ENCODE measurements at regions not wholly inside any gene's neighbourhood (a gene's known extent, or its start where the extent isn't known, plus 50 kb on each side); places are given as distances from the start of the nearest gene placed in this dataset.

DNA sequence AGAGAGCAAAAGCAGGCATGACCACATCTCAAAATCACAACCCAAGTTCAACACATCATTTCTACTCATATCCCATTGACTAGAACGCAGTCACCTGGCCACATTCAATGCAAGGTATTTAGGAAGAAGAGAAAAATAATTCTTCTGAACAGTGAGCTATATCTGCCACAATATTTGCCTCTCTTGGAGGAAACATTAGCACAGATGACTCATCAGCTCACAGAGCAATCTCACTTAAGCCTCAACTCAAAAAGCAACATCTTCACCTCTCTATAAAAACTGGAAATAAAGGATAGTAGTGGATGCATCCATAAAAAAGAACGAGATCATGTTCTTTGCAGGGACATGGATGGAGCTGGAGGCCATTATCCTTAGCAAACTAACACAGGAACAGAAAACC lies 143.9 kb upstream of the FMN2 start:
- Mint-ChIP-seq H3K36me3 (ENCODE audit: low read depth) (no peaks in the 10 kb centered on the region), H3K9me3 (no peaks in the 10 kb centered on the region), H3K27me3 (ENCODE audit: low read depth) (no peaks in the 10 kb centered on the region), H3K27ac (no peak overlapping the region), H3K4me3 (no peak overlapping the region), H3K4me1 (ENCODE audit: low read depth) (no peaks in the 10 kb centered on the region)
- DNase-seq (ENCODE audit: low spot score), result no peak

DNA sequence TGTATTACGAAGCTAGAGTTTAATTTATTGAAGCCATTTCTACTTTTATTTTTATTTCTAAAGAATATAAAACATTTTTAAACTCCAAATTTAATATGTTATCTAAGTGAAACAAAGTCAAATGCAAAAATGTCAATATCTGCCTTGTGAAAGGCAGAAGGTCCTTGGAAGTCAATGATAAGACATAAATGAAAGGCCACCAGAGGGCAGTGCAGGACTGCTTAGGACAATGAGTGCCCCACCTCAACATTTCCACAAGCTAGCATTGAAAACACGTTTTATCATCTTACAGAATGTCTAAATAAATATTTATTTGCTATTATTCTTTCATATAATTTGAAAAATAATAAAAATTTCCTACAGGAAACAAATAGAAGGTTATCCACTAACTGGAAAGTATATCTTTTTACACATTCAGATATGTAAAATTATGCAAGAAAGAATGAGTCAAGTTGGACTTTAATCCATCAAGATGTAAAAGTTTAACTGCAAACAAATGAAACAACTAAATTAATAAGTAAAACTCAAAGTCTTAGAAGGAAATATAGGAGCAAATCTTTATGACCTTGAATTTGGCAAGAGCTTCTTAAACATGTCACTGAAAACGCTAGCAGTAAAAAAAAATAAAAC lies 140.1 kb upstream of the FMN2 start:
- Mint-ChIP-seq H3K27ac (no peak overlapping the region), H3K4me3 (no peak overlapping the region), H3K27me3 (ENCODE audit: low read depth) (no peaks in the 10 kb centered on the region), H3K36me3 (ENCODE audit: low read depth) (no peaks in the 10 kb centered on the region), H3K4me1 (ENCODE audit: low read depth) (no peaks in the 10 kb centered on the region), H3K9me3 (no peaks in the 10 kb centered on the region)
- DNase-seq (ENCODE audit: low spot score), result peak; percentile 15

DNA sequence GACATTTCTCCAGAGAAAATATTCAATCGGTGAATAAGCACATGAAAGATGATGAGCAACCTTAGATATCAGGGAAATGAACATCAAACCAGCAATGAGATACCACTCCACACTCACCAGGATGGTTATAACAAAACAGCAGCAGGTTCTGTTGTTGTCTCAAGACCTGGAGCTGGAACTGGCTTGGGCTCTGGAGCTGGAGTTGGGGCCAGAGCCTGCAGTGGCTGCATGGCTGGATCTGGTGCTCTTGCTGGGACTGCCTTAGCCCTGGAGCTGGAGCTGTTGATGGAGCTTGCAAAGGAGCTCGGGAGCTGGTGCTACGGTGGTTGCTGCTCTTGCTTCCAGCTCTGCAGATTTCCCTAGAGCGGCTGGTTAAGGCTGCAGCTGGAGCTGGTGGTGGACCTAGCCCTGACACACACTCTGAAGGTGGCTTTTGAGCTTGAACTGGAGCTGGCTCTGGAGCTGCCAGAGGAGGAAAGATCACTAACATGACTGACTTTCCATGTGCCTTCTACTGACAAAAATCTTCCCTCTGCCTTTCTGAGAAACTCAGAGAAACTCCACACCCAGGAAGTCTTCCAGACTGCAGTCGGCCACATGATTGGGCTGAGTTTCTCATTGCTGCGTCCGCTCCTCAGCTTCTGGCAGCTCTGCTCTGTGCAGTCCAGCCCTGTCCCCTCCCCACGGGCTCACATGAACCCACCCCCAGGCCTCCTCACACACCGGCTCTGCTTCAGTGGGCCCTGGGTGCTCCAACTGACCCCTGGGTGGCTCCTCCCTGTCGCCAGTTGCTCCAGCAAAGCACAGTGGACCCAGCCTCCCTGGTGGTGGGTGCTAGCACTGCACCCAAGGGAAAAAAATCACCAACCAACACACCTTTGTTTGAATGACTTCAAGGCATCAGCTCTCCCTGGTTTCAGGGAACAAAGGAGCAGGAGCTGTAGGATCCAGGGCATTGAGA lies 139.1 kb upstream of the FMN2 start:
- H3K27ac Mint-ChIP-seq, result no peak overlapping the region
- H3K9me3 Mint-ChIP-seq, result no peaks in the 10 kb centered on the region
- no peaks in the 10 kb centered on the region for H3K27me3 Mint-ChIP-seq (ENCODE audit: low read depth)
- DNase-seq (ENCODE audit: low spot score), result no peak
- H3K36me3 Mint-ChIP-seq (ENCODE audit: low read depth), result no peaks in the 10 kb centered on the region
- H3K4me1 Mint-ChIP-seq (ENCODE audit: low read depth), result no peaks in the 10 kb centered on the region
- H3K4me3 Mint-ChIP-seq, result no peak overlapping the region

DNA sequence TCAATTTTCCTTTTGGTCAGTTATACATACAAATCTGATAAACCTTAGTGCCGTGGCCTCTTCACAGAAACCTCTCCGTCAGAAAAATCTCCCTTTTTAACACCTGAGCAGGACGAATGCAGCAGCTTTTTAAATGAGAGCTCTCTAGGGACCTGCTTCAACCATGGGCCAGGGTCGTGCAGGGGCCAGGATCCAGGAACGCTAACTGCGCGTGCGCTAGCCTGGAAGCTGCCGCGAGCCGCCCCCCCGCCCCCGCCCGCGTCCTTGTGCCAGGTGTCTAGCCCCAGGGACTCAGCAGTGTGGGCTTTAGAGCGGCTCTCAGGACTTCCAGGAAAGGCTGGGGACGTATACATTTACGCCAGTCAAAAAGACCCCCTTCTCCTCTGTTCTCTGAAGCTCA lies 136.8 kb upstream of the FMN2 start:
- Mint-ChIP-seq H3K4me1 (ENCODE audit: low read depth) (no peaks in the 10 kb centered on the region), H3K36me3 (ENCODE audit: low read depth) (no peaks in the 10 kb centered on the region), H3K4me3 (no peak overlapping the region), H3K27ac (no peak overlapping the region), H3K27me3 (ENCODE audit: low read depth) (peaks cover under 1% of the 10 kb centered on the region), H3K9me3 (no peaks in the 10 kb centered on the region)
- DNase-seq (ENCODE audit: low spot score), result no peak

GRCh38 chr1:239955431-239955830 lies 136.3 kb upstream of the FMN2 start:
- no peak overlapping the region for H3K4me3 Mint-ChIP-seq
- H3K9me3 Mint-ChIP-seq, result no peaks in the 10 kb centered on the region
- H3K27ac Mint-ChIP-seq, result no peak overlapping the region
- H3K36me3 Mint-ChIP-seq (ENCODE audit: low read depth), result no peaks in the 10 kb centered on the region
- no peaks in the 10 kb centered on the region for H3K4me1 Mint-ChIP-seq (ENCODE audit: low read depth)
- DNase-seq (ENCODE audit: low spot score), result no peak
- H3K27me3 Mint-ChIP-seq (ENCODE audit: low read depth), result peaks cover 2% of the 10 kb centered on the region

DNA sequence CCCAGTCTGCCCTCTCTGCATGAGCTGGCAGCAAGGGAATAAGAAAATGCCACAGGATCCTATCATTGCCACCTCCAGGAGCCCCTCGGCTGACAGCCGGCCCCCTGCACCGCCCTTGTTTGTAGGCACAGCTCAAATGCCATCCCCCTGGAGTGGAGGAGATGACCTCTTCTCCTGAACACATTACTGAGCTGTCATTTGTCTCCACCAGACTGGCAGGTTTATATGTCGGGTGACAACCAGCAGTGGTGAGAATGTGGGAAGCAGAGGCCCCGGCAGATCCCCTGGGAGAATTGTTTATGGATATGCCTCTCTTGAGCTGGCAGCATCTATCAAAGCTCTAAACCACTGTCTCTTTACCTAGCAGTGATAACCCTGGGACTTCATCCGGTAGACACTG lies 135.4 kb upstream of the FMN2 start:
- no peaks in the 10 kb centered on the region for H3K9me3 Mint-ChIP-seq
- H3K27ac Mint-ChIP-seq, result no peak overlapping the region
- no peak for DNase-seq (ENCODE audit: low spot score)
- H3K36me3 Mint-ChIP-seq (ENCODE audit: low read depth), result no peaks in the 10 kb centered on the region
- no peaks in the 10 kb centered on the region for H3K4me1 Mint-ChIP-seq (ENCODE audit: low read depth)
- peaks cover 2% of the 10 kb centered on the region for H3K27me3 Mint-ChIP-seq (ENCODE audit: low read depth)
- no peak overlapping the region for H3K4me3 Mint-ChIP-seq

- H3K27me3 Mint-ChIP-seq (ENCODE audit: low read depth), result peaks cover 2% of the 10 kb centered on the region
- DNase-seq (ENCODE audit: low spot score), result no peak
- no peaks in the 10 kb centered on the region for H3K36me3 Mint-ChIP-seq (ENCODE audit: low read depth)
- H3K4me3 Mint-ChIP-seq, result no peak overlapping the region
- no peak overlapping the region for H3K27ac Mint-ChIP-seq
- no peaks in the 10 kb centered on the region for H3K9me3 Mint-ChIP-seq
- no peaks in the 10 kb centered on the region for H3K4me1 Mint-ChIP-seq (ENCODE audit: low read depth)
These were observed 133.6 kb upstream of the FMN2 start for GRCh38 chr1:239958063-239958462.

GRCh38 chr1:239960366-239960765 lies 131.3 kb upstream of the FMN2 start:
- no peaks in the 10 kb centered on the region for H3K36me3 Mint-ChIP-seq (ENCODE audit: low read depth)
- H3K4me1 Mint-ChIP-seq (ENCODE audit: low read depth), result no peaks in the 10 kb centered on the region
- H3K9me3 Mint-ChIP-seq, result no peaks in the 10 kb centered on the region
- no peak overlapping the region for H3K27ac Mint-ChIP-seq
- no peak for DNase-seq (ENCODE audit: low spot score)
- no peak overlapping the region for H3K4me3 Mint-ChIP-seq
- H3K27me3 Mint-ChIP-seq (ENCODE audit: low read depth), result peaks cover 2% of the 10 kb centered on the region

DNA sequence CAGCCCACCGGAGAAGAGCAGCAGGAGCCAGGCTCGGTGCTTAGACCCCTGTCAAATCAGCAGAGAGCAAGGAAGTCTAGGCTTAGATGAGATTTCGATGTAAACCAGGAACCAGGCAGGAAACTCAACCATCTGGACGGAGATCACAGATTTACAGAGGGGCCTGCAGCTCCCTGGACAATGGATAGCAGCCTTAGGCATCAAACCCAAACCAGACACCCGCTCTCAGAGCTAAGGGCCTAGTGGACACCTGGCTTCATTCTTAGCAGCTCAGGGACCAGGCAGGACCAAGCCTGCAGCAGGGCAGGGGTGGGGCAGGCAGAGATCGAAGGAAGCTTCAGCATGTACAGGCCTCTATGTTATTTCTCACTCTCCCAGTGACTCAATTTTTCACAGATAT lies 127.8 kb upstream of the FMN2 start:
- no peaks in the 10 kb centered on the region for H3K9me3 Mint-ChIP-seq
- DNase-seq (ENCODE audit: low spot score), result no peak
- no peaks in the 10 kb centered on the region for H3K4me1 Mint-ChIP-seq (ENCODE audit: low read depth)
- no peak overlapping the region for H3K27ac Mint-ChIP-seq
- peaks cover 2% of the 10 kb centered on the region for H3K27me3 Mint-ChIP-seq (ENCODE audit: low read depth)
- H3K4me3 Mint-ChIP-seq, result no peak overlapping the region
- no peaks in the 10 kb centered on the region for H3K36me3 Mint-ChIP-seq (ENCODE audit: low read depth)

- H3K4me1 Mint-ChIP-seq (ENCODE audit: low read depth), result no peaks in the 10 kb centered on the region
- H3K27me3 Mint-ChIP-seq (ENCODE audit: low read depth), result no peaks in the 10 kb centered on the region
- no peak for DNase-seq (ENCODE audit: low spot score)
- no peak overlapping the region for H3K27ac Mint-ChIP-seq
- H3K36me3 Mint-ChIP-seq (ENCODE audit: low read depth), result no peaks in the 10 kb centered on the region
- H3K4me3 Mint-ChIP-seq, result no peak overlapping the region
- peaks cover 22% of the 10 kb centered on the region for H3K9me3 Mint-ChIP-seq
These were observed 115.3 kb upstream of the FMN2 start for GRCh38 chr1:239976130-239976968.

GRCh38 chr1:239977416-239977815 lies 114.3 kb upstream of the FMN2 start:
- no peaks in the 10 kb centered on the region for H3K36me3 Mint-ChIP-seq (ENCODE audit: low read depth)
- H3K4me1 Mint-ChIP-seq (ENCODE audit: low read depth), result no peaks in the 10 kb centered on the region
- no peak for DNase-seq (ENCODE audit: low spot score)
- peaks cover 22% of the 10 kb centered on the region for H3K9me3 Mint-ChIP-seq
- H3K4me3 Mint-ChIP-seq, result no peak overlapping the region
- H3K27ac Mint-ChIP-seq, result no peak overlapping the region
- no peaks in the 10 kb centered on the region for H3K27me3 Mint-ChIP-seq (ENCODE audit: low read depth)

GRCh38 chr1:239979456-239979855 lies 112.2 kb upstream of the FMN2 start:
- H3K27ac Mint-ChIP-seq, result no peak overlapping the region
- no peaks in the 10 kb centered on the region for H3K27me3 Mint-ChIP-seq (ENCODE audit: low read depth)
- peaks cover 36% of the 10 kb centered on the region for H3K9me3 Mint-ChIP-seq
- peaks cover 1% of the 10 kb centered on the region for H3K36me3 Mint-ChIP-seq (ENCODE audit: low read depth)
- no peak for DNase-seq (ENCODE audit: low spot score)
- H3K4me3 Mint-ChIP-seq, result no peak overlapping the region
- no peaks in the 10 kb centered on the region for H3K4me1 Mint-ChIP-seq (ENCODE audit: low read depth)

- Mint-ChIP-seq H3K27ac (no peak overlapping the region), H3K4me3 (no peak overlapping the region), H3K36me3 (ENCODE audit: low read depth) (peaks cover 2% of the 10 kb centered on the region), H3K27me3 (ENCODE audit: low read depth) (no peaks in the 10 kb centered on the region), H3K4me1 (ENCODE audit: low read depth) (no peaks in the 10 kb centered on the region), H3K9me3 (peaks cover 52% of the 10 kb centered on the region)
- DNase-seq (ENCODE audit: low spot score), result no peak
These were observed 108.9 kb upstream of the FMN2 start for GRCh38 chr1:239982762-239983161.

GRCh38 chr1:239985044-239985443 lies 106.6 kb upstream of the FMN2 start:
- no peak overlapping the region for H3K27ac Mint-ChIP-seq
- peaks cover 2% of the 10 kb centered on the region for H3K36me3 Mint-ChIP-seq (ENCODE audit: low read depth)
- H3K27me3 Mint-ChIP-seq (ENCODE audit: low read depth), result no peaks in the 10 kb centered on the region
- H3K4me3 Mint-ChIP-seq, result no peak overlapping the region
- H3K4me1 Mint-ChIP-seq (ENCODE audit: low read depth), result no peaks in the 10 kb centered on the region
- H3K9me3 Mint-ChIP-seq, result peaks cover 38% of the 10 kb centered on the region
- no peak for DNase-seq (ENCODE audit: low spot score)

All from T-helper 2 cell treated with Interferon-gamma antibody and Interleukin-4, amounts not matched to agents 5 μg/mL and 100 μg/mL, for 36 hours (primary cell).